ENCODE measurements at regions not wholly inside any gene's neighbourhood (a gene's known extent, or its start where the extent isn't known, plus 50 kb on each side); places are given as distances from the start of the nearest gene placed in this dataset.
"Not testable (repeated sequence)": the region's sequence is repeated elsewhere in the genome, so short reads cannot be mapped to it uniquely, and the experiment has no call there.

DNA sequence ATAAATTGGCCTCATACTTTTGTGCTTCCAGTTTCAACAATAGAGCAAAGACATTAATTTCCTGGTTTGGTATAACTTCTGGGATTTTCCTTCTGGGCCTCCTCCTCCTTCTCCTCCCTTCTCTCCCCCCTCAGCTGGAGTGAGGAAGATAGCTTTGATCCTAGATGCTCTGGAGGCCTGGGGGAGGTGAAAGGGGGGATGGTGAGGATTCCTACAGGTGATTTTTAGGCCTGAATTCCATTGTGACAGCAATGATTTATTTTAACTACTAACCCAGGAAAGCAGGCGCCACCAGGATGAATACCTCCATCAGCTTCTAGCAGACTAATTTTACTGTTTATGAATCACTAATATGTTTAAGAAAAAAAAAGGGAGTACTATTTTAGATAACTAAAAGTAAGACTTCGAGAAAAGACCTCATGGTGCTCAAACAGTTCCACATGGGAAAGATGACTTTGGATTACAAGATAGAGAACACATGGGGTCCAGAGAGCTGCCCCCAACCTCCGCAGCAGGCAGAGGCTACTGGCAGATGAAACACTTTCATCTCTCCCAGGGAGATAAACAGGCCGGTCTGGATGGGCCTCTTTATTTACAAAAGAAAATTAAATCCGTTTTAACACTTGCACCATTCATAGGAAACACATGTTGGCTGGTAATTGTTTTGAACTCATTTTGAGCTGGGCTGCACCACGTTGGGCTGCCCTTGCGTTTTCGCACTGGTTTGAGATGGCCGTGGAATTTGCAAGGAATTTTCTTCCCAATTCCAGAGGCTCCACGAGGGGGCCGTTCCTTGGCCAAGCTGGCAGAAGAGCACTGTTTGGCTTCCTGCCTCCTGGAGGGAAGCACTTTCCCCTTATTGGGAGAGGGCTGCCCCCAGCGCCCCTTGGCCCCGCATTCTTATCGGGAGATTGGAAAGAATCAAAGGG, 125.1 kb upstream of the STX18 start:
- no peak for DNase-seq (ENCODE audit: low read depth)

- DNase-seq (ENCODE audit: low read depth) = no peak
Observed at GRCh38 chr4:4666187-4666586, 124.3 kb upstream of the STX18 start.

- no peak for DNase-seq (ENCODE audit: low read depth)
Observed at GRCh38 chr4:4664234-4664633, 122.4 kb upstream of the STX18 start.

GRCh38 chr4:4663028-4663427, 121.2 kb upstream of the STX18 start:
- no peak for DNase-seq (ENCODE audit: low read depth)

- DNase-seq (ENCODE audit: low read depth) = no peak
Observed at GRCh38 chr4:4662230-4662629, 120.4 kb upstream of the STX18 start.

GRCh38 chr4:4659871-4660651, 118.2 kb upstream of the STX18 start:
- DNase-seq (ENCODE audit: low read depth) = no peak

DNA sequence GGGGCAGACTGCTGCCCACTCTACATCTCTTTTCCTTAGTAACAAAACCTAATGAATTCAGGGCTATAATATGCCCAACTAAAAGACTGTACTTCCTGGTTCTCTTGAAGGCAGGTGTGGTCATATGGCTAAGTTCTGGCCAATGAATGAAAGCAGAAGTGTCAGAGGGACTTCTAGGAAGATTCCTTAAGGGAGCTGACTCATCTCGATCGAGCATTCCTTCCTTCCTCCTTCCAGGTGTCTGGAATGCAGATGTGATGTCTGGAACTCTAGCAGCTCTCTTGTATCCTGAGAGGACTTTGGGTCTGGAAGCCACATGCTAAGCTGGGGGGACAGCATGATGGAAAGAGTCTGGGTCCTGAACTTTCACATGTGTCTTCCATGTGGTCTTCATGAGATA, 116.2 kb upstream of the STX18 start:
- DNase-seq (ENCODE audit: low read depth) = no peak

DNA sequence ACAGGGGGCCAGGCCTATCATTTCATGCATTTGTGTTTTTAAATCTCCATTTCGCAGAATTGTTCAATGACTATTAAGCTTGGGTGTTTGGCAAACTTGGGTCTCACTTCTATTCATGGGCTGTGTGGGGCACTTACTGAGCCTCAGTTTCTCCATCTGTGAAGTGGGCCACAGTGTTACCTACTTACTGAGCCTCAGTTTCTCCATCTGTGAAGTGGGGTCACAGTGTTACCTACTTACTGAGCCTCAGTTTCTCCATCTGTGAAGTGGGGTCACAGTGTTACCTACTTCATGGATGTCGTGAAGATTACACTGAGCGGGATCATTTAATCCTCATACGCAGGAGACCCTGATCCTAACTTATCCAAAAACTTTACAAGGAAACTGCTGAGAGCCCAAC, 115.1 kb upstream of the STX18 start:
- DNase-seq (ENCODE audit: low read depth) = no peak

- DNase-seq (ENCODE audit: low read depth) = no peak
Observed at GRCh38 chr4:4655901-4656300, 114.1 kb upstream of the STX18 start.

GRCh38 chr4:4655011-4655410, 113.2 kb upstream of the STX18 start:
- DNase-seq (ENCODE audit: low read depth) = no peak

GRCh38 chr4:4651811-4652755, 110.2 kb upstream of the STX18 start:
- DNase-seq (ENCODE audit: low read depth) = no peak

GRCh38 chr4:4647041-4647440, 105.2 kb upstream of the STX18 start:
- DNase-seq (ENCODE audit: low read depth) = no peak

DNA sequence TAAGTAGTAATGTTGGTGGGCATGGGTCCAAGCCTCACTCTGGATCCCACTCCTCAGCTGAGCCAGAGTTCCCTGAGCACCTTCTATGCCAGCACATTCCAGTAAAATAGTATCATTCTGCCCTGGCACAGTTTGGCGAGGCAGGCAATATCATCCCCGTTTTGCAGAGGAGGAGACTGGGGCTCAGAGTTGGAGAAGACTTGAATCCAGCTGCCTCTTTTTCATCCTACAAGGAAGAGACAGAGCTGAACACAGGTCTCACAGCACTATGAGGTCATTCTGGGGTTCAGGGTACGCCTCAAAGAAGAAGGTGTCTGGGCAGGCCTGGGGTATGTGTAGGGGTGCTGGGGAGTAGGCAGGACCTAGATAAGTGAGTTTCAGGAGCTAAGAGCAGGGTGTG, 103.9 kb upstream of the STX18 start:
- no peak for DNase-seq (ENCODE audit: low read depth)

GRCh38 chr4:4644277-4644676, 102.4 kb upstream of the STX18 start:
- DNase-seq (ENCODE audit: low read depth) = not testable (repeated sequence)

- not testable (repeated sequence) for DNase-seq (ENCODE audit: low read depth)
Observed at GRCh38 chr4:4643743-4644142, 101.9 kb upstream of the STX18 start.

DNA sequence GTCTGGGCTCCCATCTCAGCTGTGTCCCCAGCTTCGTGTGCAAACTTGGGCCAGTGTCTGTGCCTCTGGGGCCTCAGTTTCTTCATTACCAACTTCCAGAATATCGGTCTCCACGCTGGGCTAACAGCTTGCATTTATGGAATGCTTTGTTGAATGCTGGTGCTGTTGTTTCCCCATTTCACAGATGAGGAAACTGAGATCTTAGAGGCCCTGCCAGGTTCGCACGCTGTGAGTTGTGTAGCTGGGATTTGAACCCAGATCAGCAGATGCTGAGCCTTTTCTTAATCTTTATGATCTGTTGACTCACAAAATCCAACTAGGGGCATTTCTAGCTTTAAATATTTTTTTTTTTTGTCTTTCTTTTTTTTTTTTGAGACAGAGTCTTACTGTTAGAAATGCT, 101.5 kb upstream of the STX18 start:
- no peak for DNase-seq (ENCODE audit: low read depth)

GRCh38 chr4:4642496-4643000, 100.7 kb upstream of the STX18 start:
- DNase-seq (ENCODE audit: low read depth) = no peak

DNA sequence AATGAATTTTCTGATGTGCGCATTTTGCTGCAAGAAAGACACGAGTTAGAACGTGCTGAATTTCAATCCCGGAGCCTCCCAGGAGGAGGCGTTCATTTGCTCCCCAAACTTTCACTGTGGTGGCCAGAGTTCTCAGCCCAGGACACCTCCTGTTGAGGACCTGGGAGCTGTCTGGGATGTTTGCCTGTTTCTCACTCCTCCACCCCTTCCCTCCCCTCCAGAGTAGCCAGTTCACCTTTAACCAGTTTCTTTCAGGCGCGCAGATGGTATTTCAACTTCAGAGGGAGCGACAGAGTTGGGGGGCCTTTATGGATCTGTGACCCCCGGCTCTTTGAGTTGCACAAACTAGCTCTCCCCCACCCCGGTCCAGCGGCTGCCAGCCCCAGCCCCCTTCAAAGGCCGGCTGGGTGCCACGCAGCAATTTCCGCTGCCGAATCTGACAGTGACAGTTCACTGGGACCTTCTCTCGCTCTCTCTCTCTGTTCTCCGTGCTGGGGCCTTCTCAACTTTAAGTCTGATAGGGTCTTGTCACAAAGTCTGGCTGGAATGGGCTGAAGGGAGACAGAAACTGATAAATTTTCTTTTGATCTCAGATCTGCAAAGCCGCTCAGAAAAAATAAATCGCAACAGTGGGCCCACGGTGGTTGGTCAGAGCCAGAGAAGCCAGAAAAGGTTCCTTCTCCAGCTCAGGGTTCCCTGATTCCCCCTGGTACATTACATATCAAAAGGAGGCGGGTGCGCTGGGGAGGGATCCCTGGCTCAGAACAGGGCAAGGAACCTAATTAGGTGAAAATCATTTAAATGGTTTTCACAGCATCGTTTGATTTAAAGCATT, 100.0 kb upstream of the STX18 start:
- DNase-seq (ENCODE audit: low read depth) = no peak

DNA sequence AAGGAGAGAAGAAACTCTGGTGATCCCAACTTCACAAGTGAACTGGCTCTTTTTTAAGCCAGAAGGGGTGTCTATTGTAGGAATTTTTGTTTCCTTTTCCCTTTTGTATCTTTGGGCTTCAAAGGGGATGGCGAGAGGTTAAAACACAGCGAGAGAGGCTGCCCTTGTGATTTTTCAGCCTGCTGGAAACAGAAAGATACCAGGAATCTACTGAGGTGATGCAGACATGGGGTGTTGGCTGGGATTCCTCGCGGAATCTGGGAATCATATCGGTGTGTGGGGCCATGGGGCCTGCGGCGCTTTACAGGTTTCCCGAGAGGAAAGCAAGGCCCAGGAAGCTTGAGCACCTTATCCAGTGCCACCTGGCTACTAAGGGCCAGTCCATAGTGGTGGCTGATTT, 99.4 kb upstream of the STX18 start:
- DNase-seq (ENCODE audit: low read depth) = no peak

GRCh38 chr4:4640692-4641091, 98.8 kb upstream of the STX18 start:
- DNase-seq (ENCODE audit: low read depth) = no peak

GRCh38 chr4:4639370-4639769, 97.5 kb upstream of the STX18 start:
- no peak for DNase-seq (ENCODE audit: low read depth)
